Aorta (tissue), 5 donors: ENCODE measurements at regions not wholly inside any gene's neighbourhood (a gene's known extent, or its start where the extent isn't known, plus 50 kb on each side); places are given as distances from the start of the nearest gene placed in this dataset.

Experiments
- ATAC-seq: fragments of 200-7000 bp; cut with Tn5 transposase; one replicate; pipeline ENCODE4 v1.9.1; 2022; ENCODE audit warnings: moderate library complexity; ENCODE audit not compliant: low FRiP score
- DNase-seq, 2 donors: peaks; one replicate each; pipeline ENCODE4 v3.0.0-alpha.2; 2020
- H3K27ac ChIP-seq, 2 donors: one replicate each; pipeline ENCODE4 v1.5.1; 2013; ENCODE audit warnings: low read length in 2 of 2, mild to moderate bottlenecking in 2 of 2, moderate library complexity in 2 of 2, control low read depth in 1 of 2, inconsistent platforms in 1 of 2, low read depth in 1 of 2
- H3K27me3 ChIP-seq, 2 donors: one replicate each; pipeline ENCODE4 v1.6.1; 2013; ENCODE audit warnings: control low read depth in 1 of 2, low read length in 1 of 2, mild to moderate bottlenecking in 1 of 2, moderate library complexity in 1 of 2; ENCODE audit not compliant: insufficient read depth in 2 of 2, control insufficient read depth in 1 of 2
- H3K36me3 ChIP-seq, 2 donors: one replicate each; pipeline ENCODE4 v1.6.1; 2013; ENCODE audit warnings: control low read depth in 1 of 2, low read length in 1 of 2, mild to moderate bottlenecking in 1 of 2; ENCODE audit not compliant: insufficient read depth in 2 of 2, control insufficient read depth in 1 of 2
- H3K4me1 ChIP-seq, 2 donors: one replicate each; pipeline ENCODE4 v1.6.1; 2013; ENCODE audit warnings: low read length in 2 of 2, control low read depth in 1 of 2, mild to moderate bottlenecking in 1 of 2, moderate library complexity in 1 of 2; ENCODE audit not compliant: insufficient read depth in 2 of 2, control insufficient read depth in 1 of 2
- H3K4me3 ChIP-seq, 2 donors: one replicate each; pipeline ENCODE4 v1.5.1; 2013; ENCODE audit warnings: low read length in 2 of 2, control low read depth in 1 of 2, mild to moderate bottlenecking in 1 of 2
- H3K9me3 ChIP-seq: one replicate; pipeline ENCODE4 v1.6.1; 2013; ENCODE audit warnings: mild to moderate bottlenecking, low read length; ENCODE audit not compliant: control insufficient read depth
- WGBS, 2 donors: extraction: QIAGEN DNeasy Blood & Tissue Kit; methylation state at CpG; one replicate each; pipeline ENCODE4 v1.1.7; 2013; 5-methylcytosine and 5-hydroxymethylcytosine counted together
- intact Hi-C, 2 donors: fragments of 100-400 bp; cut with DNase I; formaldehyde crosslinking; loops; one replicate each; pipeline versions ENCODE4 v1.14.2 to v1.15.0; 2022
- donor health status: healthy with polysubstance abuse.
- donor health status: Bipolar disorder and iron deficiency.
- donor health status: DM: no; HTN: no; CAD: no.
- donor health status: DM: no; HTN: no; CAD: no.
- donor health status: DM: yes; HTN: yes; CAD: no.

GRCh38 chr7:25884265-25884828 is 267.7 kb upstream of the NFE2L3 start:
- no peak for DNase-seq
- intact Hi-C loops, result no loop called here
- Histone ChIP-seq H3K27ac (no peak overlapping the region), H3K36me3 (no peaks in the 10 kb centered on the region), H3K27me3 (peaks cover 0 to 3% of the 10 kb centered on the region in 2 donors), H3K9me3 (peaks cover 1% of the 10 kb centered on the region), H3K4me3 (no peak overlapping the region), H3K4me1 (no peaks in the 10 kb centered on the region)
- ATAC-seq, result no peak
- WGBS, 2 donors, result 86 to 87% methylated on average over 13 of the region's 13 CpGs

DNA sequence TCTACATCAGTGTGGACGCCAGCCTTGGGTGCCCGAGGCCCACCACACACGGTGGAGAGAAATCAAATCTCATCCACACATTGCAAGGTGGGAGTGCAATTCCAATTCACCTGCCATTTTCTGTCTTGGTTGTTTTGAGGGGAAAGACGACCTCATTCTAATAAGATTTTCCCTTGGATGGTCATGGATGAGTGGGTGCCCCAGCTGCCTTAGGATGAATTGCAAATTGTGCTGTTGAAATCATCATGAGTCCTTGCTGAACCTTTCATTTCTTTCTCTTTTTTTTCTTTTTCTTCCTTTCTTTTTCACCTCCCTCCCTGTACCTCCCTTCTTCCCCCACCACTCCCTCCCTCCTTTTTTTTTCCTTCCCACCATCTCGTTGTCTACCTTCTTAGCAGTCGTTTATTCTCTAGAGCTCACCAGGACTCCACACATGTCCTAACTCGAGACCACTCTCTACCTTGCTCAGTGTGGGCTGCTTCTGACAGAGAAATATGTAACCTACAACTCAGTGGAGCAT is 266.9 kb upstream of the NFE2L3 start:
- no peak overlapping the region for H3K27ac ChIP-seq
- H3K9me3 ChIP-seq, result peaks cover 1% of the 10 kb centered on the region
- WGBS, 2 donors, result 79 to 84% methylated on average over 7 of the region's 7 CpGs
- no peak overlapping the region for H3K4me3 ChIP-seq
- ATAC-seq (no peak), DNase-seq (no peak)
- intact Hi-C loops, result no loop called here
- peaks cover 0 to 3% of the 10 kb centered on the region in 2 donors for H3K27me3 ChIP-seq
- no peaks in the 10 kb centered on the region for H3K4me1 ChIP-seq
- H3K36me3 ChIP-seq, result no peaks in the 10 kb centered on the region

DNA sequence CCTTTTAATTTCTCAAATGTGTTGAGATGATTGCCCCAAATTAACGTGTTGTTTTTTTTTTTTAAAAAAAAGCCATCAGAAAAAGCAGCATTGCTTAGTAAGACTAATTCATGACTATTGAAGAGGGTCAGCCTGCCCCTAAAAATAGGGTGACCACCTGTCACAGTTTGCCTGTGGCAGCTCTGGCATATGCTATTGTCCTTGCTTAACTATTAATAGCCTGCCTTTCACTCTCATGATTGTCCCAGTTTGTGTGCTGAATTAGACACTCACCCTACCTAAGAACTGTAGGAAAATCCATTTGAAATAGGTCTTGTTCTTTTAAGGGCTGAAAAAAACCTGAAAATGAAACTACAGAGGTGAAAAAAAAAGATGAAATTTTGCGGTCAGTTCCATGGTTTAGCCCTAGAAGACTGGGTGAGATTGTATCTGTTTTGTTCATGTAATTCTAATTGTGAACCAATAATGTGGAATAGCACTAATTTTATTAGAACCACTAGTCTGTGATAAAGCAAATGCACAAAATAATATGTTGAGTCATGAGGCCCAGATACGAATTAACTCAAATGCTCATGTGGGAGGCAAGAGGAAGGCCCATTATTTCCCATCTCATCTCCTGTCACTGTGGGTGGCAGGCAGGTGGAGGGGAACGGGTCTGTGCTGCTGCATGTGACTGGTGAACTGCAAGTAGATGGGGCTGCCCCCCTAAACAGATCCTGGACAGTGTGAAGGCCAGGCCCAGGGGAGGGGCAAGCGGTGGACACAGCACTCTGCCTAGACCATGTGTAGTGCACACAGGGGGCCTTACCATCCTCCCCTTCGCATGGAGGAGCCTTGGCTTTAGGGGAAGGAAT is 265.4 kb upstream of the NFE2L3 start:
- ATAC-seq, result no peak
- intact Hi-C loops, result no loop called here
- no peaks in the 10 kb centered on the region for H3K36me3 ChIP-seq
- H3K4me1 ChIP-seq, result no peaks in the 10 kb centered on the region
- no peak overlapping the region for H3K4me3 ChIP-seq
- no peak for DNase-seq
- no peak overlapping the region for H3K27ac ChIP-seq
- 82 to 88% methylated on average over 6 of the region's 6 CpGs for WGBS, 2 donors
- H3K27me3 ChIP-seq, result peaks cover 0 to 3% of the 10 kb centered on the region in 2 donors
- H3K9me3 ChIP-seq, result no peaks in the 10 kb centered on the region

- no peaks in the 10 kb centered on the region for H3K9me3 ChIP-seq
- DNase-seq (no peak), ATAC-seq (no peak)
- no peak overlapping the region for H3K27ac ChIP-seq
- 75 to 79% methylated on average over 3 of the region's 3 CpGs for whole genome bisulfite sequencing, 2 donors
- intact Hi-C loops, result no loop called here
- H3K4me1 ChIP-seq, result no peaks in the 10 kb centered on the region
- H3K4me3 ChIP-seq, result no peak overlapping the region
- peaks cover 0 to 3% of the 10 kb centered on the region in 2 donors for H3K27me3 ChIP-seq
- H3K36me3 ChIP-seq, result no peaks in the 10 kb centered on the region
Measured at GRCh38 chr7:25887266-25887665, 264.7 kb upstream of the NFE2L3 start.

DNA sequence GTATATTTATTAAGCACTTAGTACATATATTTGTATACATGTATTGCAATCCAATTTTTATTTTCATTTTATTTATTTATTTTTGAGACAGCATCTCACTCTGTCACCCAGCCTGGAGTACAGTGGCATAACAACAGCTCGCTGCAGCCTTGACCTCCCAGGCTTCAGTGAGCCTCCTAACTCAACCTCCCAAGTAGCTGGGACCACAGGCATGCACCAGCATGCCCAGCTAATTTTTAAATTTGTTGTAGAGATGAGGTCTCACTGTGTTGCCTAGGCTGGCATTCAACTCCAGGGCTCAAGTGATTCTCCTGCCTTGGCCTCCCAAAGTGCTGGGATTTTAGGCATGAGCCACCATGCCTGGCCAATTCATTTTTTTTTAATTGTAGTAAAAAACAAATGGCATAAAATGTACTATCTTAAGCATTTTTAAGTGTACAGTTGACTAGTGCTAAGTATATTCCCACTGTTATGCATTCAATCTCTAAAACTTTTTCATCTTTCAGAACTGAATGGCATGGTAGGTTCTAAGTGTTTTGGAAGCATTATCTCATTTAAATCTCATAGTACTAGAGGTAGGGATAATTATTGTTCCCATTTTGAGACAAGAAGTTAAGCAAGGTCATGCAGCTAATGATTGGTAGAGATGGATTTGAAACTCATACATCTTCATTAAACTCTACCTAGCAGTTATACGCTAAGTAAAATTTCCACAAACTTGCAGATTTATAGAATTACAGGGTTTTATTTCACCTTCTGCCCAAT is 264.0 kb upstream of the NFE2L3 start:
- Histone ChIP-seq H3K36me3 (no peaks in the 10 kb centered on the region), H3K27me3 (peaks cover 0 to 3% of the 10 kb centered on the region in 2 donors), H3K4me3 (no peak overlapping the region), H3K9me3 (no peaks in the 10 kb centered on the region), H3K4me1 (no peaks in the 10 kb centered on the region), H3K27ac (no peak overlapping the region)
- ATAC-seq (no peak), DNase-seq (no peak)
- 97% methylated on average over 2 of the region's 2 CpGs for WGBS, 2 donors
- intact Hi-C loops, result no loop called here

DNA sequence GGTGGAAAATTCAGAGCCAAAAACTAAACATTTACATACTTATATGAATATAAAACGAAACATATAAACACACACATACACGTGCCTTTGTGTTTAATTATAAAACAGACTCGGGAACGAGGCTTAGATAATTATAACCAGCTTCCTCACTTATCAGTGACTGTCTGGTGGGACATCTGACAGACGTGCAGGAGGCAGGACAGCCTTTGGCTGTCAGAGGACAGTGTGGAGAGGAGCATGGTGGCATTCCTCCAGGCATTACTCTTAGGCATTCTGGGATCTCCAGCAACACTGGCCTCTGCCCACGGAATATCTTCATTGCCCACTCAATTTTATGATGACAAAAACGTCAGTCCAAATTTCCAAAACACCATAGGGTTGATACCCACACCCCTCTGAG is 262.2 kb upstream of the NFE2L3 start:
- no peaks in the 10 kb centered on the region for H3K4me1 ChIP-seq
- intact Hi-C loops, result loop anchor here (5.0 to 10.0 kb wide), 2 partner anchors 783 to 785 kb away; no protein-coding TSS in a partner anchor
- H3K27me3 ChIP-seq, result peaks cover 0 to 6% of the 10 kb centered on the region in 2 donors
- H3K4me3 ChIP-seq, result no peak overlapping the region
- no peaks in the 10 kb centered on the region for H3K36me3 ChIP-seq
- no peak for DNase-seq
- no peak for ATAC-seq
- 47 to 49% methylated on average over 7 of the region's 7 CpGs for WGBS, 2 donors
- no peaks in the 10 kb centered on the region for H3K9me3 ChIP-seq
- no peak overlapping the region for H3K27ac ChIP-seq

DNA sequence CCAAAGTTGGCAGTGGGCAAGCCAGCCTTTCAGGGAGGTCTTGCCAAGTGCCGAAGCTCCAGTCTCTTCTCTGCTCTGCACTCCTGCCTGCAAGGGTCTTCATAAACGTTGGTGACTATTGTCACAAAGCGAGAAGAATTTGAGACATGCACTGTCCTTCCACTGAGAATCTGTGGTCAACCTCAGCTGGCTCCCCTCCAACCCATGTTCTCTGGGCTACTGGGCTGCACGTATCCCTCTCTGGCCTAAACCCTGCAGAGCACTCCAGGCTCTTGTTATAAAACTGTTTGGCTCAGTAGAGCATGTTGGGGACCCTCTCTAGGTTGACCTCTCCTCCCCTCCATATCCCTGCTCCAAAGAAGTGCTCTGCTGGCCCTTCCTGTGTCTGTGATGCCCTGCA is 260.4 kb upstream of the NFE2L3 start:
- no peak for ATAC-seq
- no peaks in the 10 kb centered on the region for H3K9me3 ChIP-seq
- no peak for DNase-seq
- no peaks in the 10 kb centered on the region for H3K4me1 ChIP-seq
- intact Hi-C loops, result loop anchor here (5.0 to 10.0 kb wide), 2 partner anchors 781 to 783 kb away; no protein-coding TSS in a partner anchor
- H3K36me3 ChIP-seq, result no peaks in the 10 kb centered on the region
- no peak overlapping the region for H3K27ac ChIP-seq
- H3K27me3 ChIP-seq, result peaks cover 0 to 6% of the 10 kb centered on the region in 2 donors
- H3K4me3 ChIP-seq, result no peak overlapping the region
- WGBS, 2 donors, result 69 to 75% methylated on average over 4 of the region's 4 CpGs

- Histone ChIP-seq H3K27me3 (peaks cover 0 to 3% of the 10 kb centered on the region in 2 donors), H3K4me1 (no peaks in the 10 kb centered on the region), H3K36me3 (no peaks in the 10 kb centered on the region), H3K4me3 (no peak overlapping the region), H3K9me3 (no peaks in the 10 kb centered on the region), H3K27ac (no peak overlapping the region)
- WGBS, 2 donors, result 13 to 24% methylated on average over 1 of the region's 1 CpG
- intact Hi-C loops, result loop anchor here (1.0 to 10.0 kb wide), 6 partner anchors 167 to 781 kb away; no protein-coding TSS in a partner anchor
- ATAC-seq (no peak), DNase-seq (no peak)
Measured at GRCh38 chr7:25893436-25893835, 258.6 kb upstream of the NFE2L3 start.
